Immature natural killer cell (primary cell): ENCODE measurements at regions not wholly inside any gene's neighbourhood (a gene's known extent, or its start where the extent isn't known, plus 50 kb on each side); places are given as distances from the start of the nearest gene placed in this dataset.

Experiments
- DNase-seq, 3 donors: peaks; one replicate each; pipeline ENCODE4 v3.0.0; 2022; ENCODE audit warnings: mixed read lengths in 1 of 3
- H3K27ac Mint-ChIP-seq, 6 donors: one replicate each; pipeline ENCODE4 v1.8.0; 2020; ENCODE audit warnings: mixed read lengths in 6 of 6, mild to moderate bottlenecking in 5 of 6, inconsistent platforms in 4 of 6, moderate library complexity in 3 of 6
- H3K27me3 Mint-ChIP-seq, 3 donors: one replicate each; pipeline ENCODE4 v1.8.0; 2020 to 2021; ENCODE audit warnings: low read depth in 3 of 3, mild to moderate bottlenecking in 3 of 3, mixed read lengths in 3 of 3, moderate library complexity in 3 of 3, inconsistent platforms in 1 of 3
- H3K36me3 Mint-ChIP-seq, 3 donors: one replicate each; pipeline ENCODE4 v1.8.0; 2020; ENCODE audit warnings: mixed read lengths in 3 of 3, inconsistent platforms in 2 of 3, mild to moderate bottlenecking in 2 of 3
- H3K4me1 Mint-ChIP-seq, 2 donors: one replicate each; pipeline ENCODE4 v1.8.0; 2020; ENCODE audit warnings: inconsistent platforms in 2 of 2, mild to moderate bottlenecking in 2 of 2, mixed read lengths in 2 of 2, moderate library complexity in 1 of 2
- H3K4me3 Mint-ChIP-seq, 5 donors: one replicate each; pipeline ENCODE4 v1.8.0; 2020; ENCODE audit warnings: mild to moderate bottlenecking in 5 of 5, mixed read lengths in 5 of 5, inconsistent platforms in 3 of 5, moderate library complexity in 3 of 5
- H3K9me3 Mint-ChIP-seq, 6 donors: one replicate each; pipeline ENCODE4 v1.8.0; 2020; ENCODE audit warnings: mild to moderate bottlenecking in 6 of 6, mixed read lengths in 6 of 6, inconsistent platforms in 4 of 6, moderate library complexity in 3 of 6

DNA sequence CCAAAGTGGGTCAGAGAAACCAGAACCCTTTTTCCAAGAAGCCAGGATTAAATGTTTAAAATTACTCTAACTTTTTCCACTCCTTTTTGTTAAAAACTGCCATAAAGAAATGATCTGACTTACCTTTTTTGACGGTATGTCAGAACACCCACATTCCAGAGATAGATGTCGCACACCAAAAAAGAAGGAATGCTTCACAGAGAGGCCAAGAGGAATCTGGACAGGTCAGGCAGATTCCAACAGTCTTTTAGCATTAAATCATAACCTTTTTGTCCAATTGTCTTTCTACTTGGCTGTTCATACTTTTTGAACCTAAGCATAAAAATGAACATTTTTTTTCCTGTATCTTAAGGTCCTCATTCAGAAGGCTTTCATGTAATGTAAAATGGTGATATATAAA is 846.9 kb downstream of the NSUN3 start:
- no peak for DNase-seq
- no peak overlapping the region for H3K4me3 Mint-ChIP-seq
- no peaks in the 10 kb centered on the region for H3K36me3 Mint-ChIP-seq
- H3K27ac Mint-ChIP-seq, result no peak overlapping the region
- H3K9me3 Mint-ChIP-seq, result peaks cover 8 to 30% (median 19%) of the 10 kb centered on the region in 6 donors
- peaks cover 0 to 4% (median 0%) of the 10 kb centered on the region in 3 donors for H3K27me3 Mint-ChIP-seq
- no peaks in the 10 kb centered on the region for H3K4me1 Mint-ChIP-seq

GRCh38 chr3:94912656-94913055 is 849.8 kb downstream of the NSUN3 start:
- Mint-ChIP-seq H3K4me1 (no peaks in the 10 kb centered on the region), H3K9me3 (peaks cover 12 to 36% (median 23%) of the 10 kb centered on the region in 6 donors), H3K27me3 (peaks cover 0 to 2% (median 0%) of the 10 kb centered on the region in 3 donors), H3K27ac (no peak overlapping the region), H3K4me3 (no peak overlapping the region), H3K36me3 (no peaks in the 10 kb centered on the region)
- DNase-seq, result no peak

DNA sequence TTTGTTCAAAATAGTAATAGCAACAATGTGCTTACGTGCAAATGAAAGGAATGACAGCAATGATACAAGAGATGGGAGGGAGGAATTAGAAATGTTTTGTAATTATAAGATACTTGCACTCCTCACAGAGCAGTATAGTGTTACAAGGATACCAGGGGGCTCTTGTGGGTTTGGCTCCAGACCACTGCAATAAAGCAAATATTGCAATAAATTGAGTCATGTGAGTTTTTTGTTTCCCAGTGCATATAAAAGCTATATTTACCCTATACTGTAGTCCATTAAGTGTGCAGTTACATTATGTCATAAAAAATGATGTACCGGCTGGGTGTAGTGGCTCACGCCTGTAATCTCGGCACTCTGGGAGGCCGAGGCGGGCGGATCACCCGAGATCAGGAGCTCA is 864.3 kb downstream of the NSUN3 start:
- Mint-ChIP-seq H3K27ac (no peak overlapping the region), H3K4me1 (no peaks in the 10 kb centered on the region), H3K27me3 (no peaks in the 10 kb centered on the region), H3K36me3 (no peaks in the 10 kb centered on the region), H3K9me3 (peaks cover 2 to 20% (median 13%) of the 10 kb centered on the region in 6 donors), H3K4me3 (no peak overlapping the region)
- no peak for DNase-seq

DNA sequence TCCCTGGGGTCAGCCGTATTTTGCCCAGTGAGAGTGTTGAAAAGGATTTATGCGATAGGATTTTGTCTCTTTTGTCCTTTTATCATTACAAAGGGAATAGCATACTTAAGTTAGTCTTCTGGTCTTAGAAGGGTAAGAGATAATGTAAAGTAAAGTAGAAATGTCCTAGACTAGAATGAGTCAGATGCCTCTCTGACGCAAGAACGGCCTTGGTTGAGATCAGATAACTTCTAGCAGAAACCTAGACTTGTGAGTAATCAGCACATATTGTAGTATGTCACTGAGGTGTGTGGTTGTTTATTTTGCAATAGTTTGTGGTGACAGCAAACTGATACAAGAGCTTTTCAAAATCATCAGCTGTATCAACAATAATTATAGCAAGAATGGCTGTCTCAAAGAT is 866.1 kb downstream of the NSUN3 start:
- H3K4me1 Mint-ChIP-seq, result no peaks in the 10 kb centered on the region
- no peak overlapping the region for H3K4me3 Mint-ChIP-seq
- no peak for DNase-seq
- H3K27ac Mint-ChIP-seq, result no peak overlapping the region
- peaks cover 0 to 24% (median 11%) of the 10 kb centered on the region in 6 donors for H3K9me3 Mint-ChIP-seq
- H3K36me3 Mint-ChIP-seq, result no peaks in the 10 kb centered on the region
- no peaks in the 10 kb centered on the region for H3K27me3 Mint-ChIP-seq

DNA sequence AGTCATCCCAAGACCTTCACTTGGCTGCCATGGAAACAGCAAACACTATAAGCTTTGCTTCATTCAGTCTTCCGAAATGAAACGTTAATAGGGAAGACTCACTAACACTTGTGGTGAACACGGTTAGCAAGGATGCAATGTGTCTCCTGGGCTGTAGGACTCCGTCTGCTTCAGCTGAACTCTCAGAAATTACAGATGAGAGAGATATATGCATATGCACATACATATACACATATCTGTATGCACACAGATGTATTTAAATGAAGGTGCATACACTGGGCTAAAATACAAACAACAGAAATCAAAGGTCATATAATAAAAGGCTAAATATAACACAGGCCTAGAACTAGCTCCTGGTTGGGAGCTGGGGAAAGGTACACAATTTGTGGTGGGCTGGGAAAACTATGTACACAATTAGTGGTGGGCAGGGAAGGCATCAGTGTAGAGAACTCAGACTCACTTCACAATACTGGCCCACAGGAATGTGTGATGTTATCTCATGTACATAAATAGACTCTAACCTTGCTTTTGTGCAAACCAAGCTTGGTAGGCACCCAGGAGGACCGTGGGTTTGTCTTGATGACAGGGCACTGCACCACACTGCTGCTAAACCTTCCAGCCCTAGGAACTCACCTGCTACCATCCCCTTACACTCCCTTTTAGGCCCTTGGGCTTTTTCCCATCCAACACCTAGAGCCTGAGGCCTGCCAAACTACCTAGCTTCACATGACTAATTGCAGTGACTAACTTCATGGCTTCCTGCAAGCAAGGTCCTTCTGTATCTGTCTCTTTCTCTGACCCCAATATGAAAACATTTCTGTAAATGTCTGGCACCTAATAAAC is 873.1 kb downstream of the NSUN3 start:
- Mint-ChIP-seq H3K36me3 (no peaks in the 10 kb centered on the region), H3K27ac (no peak overlapping the region), H3K9me3 (peaks cover 9 to 53% (median 22%) of the 10 kb centered on the region in 6 donors), H3K27me3 (no peaks in the 10 kb centered on the region), H3K4me3 (no peak overlapping the region), H3K4me1 (no peaks in the 10 kb centered on the region)
- no peak for DNase-seq

DNA sequence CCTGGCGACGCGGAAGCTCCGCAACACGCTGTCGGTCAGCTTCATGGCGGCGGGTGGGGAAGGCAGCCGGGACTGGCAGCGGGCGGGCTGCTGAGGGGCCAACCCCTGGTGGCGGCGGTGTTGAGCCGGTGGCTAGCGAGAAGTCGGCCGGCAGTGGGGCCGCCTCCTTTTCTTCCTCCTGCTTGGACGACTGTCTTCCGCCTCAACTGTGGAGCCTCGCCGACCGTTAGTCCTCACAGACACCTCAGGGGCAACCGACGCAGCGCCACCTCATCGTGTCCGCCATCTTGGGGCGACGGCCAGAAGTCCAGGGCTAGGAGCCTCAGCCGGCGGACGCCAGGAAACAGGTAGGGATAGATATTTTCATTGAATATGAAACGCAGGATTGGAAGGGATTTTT is 875.1 kb downstream of the NSUN3 start:
- H3K27ac Mint-ChIP-seq, result no peak overlapping the region
- H3K36me3 Mint-ChIP-seq, result no peaks in the 10 kb centered on the region
- no peaks in the 10 kb centered on the region for H3K27me3 Mint-ChIP-seq
- DNase-seq, result no peak
- peaks cover 8 to 63% (median 29%) of the 10 kb centered on the region in 6 donors for H3K9me3 Mint-ChIP-seq
- H3K4me3 Mint-ChIP-seq, result no peak overlapping the region
- H3K4me1 Mint-ChIP-seq, result no peaks in the 10 kb centered on the region

DNA sequence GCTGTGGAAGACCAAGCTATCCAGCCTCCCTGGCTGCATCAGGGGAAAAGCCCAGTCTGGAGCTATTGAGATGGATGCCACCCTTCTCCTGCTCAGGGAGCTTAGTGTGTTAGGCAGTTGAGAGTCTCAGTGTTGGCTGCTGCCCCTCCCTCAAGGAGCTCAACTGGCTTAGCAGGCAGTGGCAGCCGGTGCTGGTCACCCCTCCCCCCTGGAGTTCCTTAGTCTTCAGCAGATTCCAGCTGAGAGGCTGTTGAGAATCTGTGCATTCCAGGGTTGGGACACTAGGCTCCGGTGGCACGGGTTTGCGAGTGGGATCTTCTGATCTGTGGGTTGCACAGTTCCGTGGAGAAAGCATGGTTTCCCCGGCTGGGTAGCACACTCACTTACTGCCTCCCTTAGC is 883.8 kb downstream of the NSUN3 start:
- no peak for DNase-seq
- Mint-ChIP-seq H3K9me3 (peaks cover 16 to 57% (median 38%) of the 10 kb centered on the region in 6 donors), H3K4me3 (no peak overlapping the region), H3K27me3 (no peaks in the 10 kb centered on the region), H3K27ac (no peak overlapping the region), H3K36me3 (peaks cover 0 to 4% (median 3%) of the 10 kb centered on the region in 3 donors), H3K4me1 (no peaks in the 10 kb centered on the region)

- peaks cover 2 to 34% (median 15%) of the 10 kb centered on the region in 6 donors for H3K9me3 Mint-ChIP-seq
- no peaks in the 10 kb centered on the region for H3K4me1 Mint-ChIP-seq
- no peak overlapping the region for H3K4me3 Mint-ChIP-seq
- no peak overlapping the region for H3K27ac Mint-ChIP-seq
- H3K27me3 Mint-ChIP-seq, result peaks cover 0 to 3% (median 3%) of the 10 kb centered on the region in 3 donors
- no peaks in the 10 kb centered on the region for H3K36me3 Mint-ChIP-seq
- no peak for DNase-seq
Measured at GRCh38 chr3:94961423-94962100, 898.7 kb downstream of the NSUN3 start.

- Mint-ChIP-seq H3K27me3 (peaks cover 0 to 3% (median 3%) of the 10 kb centered on the region in 3 donors), H3K27ac (no peak overlapping the region), H3K4me1 (no peaks in the 10 kb centered on the region), H3K9me3 (peaks cover 2 to 45% (median 24%) of the 10 kb centered on the region in 6 donors), H3K36me3 (no peaks in the 10 kb centered on the region), H3K4me3 (no peak overlapping the region)
- DNase-seq, result no peak
Measured at GRCh38 chr3:94965867-94966475, 903.1 kb downstream of the NSUN3 start.

DNA sequence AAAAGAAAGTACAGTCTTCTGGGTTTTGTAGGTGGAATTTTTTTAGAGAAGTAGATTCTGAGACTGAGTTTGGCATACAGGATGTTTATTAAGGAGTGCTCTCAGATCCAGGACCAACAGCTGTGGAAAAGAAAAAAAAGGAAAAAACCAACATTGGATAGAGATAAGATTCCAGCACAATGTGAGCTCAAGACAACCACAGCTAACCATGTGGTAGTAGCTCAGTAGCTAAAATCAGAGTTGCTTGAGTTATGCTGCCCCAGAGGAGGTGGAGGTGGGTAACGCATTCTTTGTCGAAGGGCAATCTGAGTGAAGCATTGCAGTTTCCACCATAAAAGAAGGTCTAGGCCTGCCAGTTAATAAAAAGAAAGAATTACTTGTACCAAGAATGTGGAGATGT is 904.3 kb downstream of the NSUN3 start:
- no peaks in the 10 kb centered on the region for H3K4me1 Mint-ChIP-seq
- H3K36me3 Mint-ChIP-seq, result no peaks in the 10 kb centered on the region
- H3K27me3 Mint-ChIP-seq, result peaks cover 0 to 3% (median 3%) of the 10 kb centered on the region in 3 donors
- H3K9me3 Mint-ChIP-seq, result peaks cover 2 to 52% (median 31%) of the 10 kb centered on the region in 6 donors
- H3K27ac Mint-ChIP-seq, result no peak overlapping the region
- no peak overlapping the region for H3K4me3 Mint-ChIP-seq
- DNase-seq, result no peak

DNA sequence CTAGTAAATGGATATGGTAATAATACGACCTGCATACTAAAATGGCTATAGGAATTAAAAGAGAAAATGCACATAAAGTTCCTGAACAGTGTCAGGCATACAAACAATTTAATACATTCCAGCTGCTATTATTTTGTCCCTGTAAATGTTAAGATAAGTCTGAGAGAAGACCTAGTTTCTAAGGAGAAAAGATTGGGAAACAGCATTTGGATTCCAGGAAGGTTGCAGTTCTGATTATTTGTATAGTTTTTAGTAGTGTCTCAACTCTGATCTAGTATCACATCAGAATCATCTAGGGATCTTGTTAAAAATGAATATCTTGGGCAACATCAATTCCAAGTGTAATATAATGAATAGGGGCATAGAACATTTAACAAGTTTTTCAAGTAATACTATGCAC is 905.7 kb downstream of the NSUN3 start:
- Mint-ChIP-seq H3K27me3 (peaks cover 0 to 3% (median 2%) of the 10 kb centered on the region in 3 donors), H3K27ac (no peak overlapping the region), H3K36me3 (no peaks in the 10 kb centered on the region), H3K4me3 (no peak overlapping the region), H3K9me3 (peaks cover 8 to 47% (median 30%) of the 10 kb centered on the region in 6 donors), H3K4me1 (no peaks in the 10 kb centered on the region)
- no peak for DNase-seq

DNA sequence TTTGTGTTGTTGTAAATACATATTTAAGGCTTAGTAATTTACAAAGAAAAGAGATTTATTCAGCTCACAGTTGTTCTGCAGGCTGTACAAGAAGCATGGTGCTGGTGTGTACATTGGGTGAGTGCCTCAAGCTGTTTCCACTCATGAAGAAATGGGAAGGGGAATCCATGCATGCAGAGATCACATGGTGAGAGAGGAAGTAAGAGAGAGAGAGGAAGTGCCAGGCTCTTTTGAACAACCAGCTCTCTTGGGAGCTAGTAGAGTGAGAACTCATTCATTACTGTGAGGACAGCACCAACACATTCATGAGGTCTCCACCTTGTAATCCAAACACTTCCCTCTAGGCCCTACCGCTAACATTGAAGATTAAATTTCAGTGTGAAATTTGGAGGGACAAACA is 909.2 kb downstream of the NSUN3 start:
- no peak for DNase-seq
- H3K27ac Mint-ChIP-seq, result no peak overlapping the region
- no peaks in the 10 kb centered on the region for H3K4me1 Mint-ChIP-seq
- H3K27me3 Mint-ChIP-seq, result peaks cover 0 to 2% (median 0%) of the 10 kb centered on the region in 3 donors
- no peak overlapping the region for H3K4me3 Mint-ChIP-seq
- peaks cover 11 to 50% (median 32%) of the 10 kb centered on the region in 6 donors for H3K9me3 Mint-ChIP-seq
- no peaks in the 10 kb centered on the region for H3K36me3 Mint-ChIP-seq

DNA sequence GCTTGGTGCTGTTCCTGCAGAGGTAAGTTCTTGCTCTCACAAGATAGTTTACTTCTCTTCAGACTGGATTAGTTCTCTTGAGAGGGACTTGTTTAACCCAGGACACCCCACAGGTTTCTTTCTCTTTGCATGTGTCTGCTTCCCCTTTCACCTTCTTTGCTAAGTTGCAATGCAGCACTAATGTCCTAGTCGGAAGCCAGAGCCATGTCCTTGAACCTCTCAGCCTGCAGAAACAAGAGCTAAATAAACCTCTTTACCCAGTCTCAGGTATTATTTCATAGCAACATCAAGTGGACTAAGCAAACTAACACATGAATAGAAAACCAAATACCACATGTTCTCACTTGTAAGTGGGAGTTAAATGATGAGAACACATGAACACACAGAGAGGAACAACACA is 915.2 kb downstream of the NSUN3 start:
- Mint-ChIP-seq H3K27me3 (peaks cover 0 to 2% (median 0%) of the 10 kb centered on the region in 3 donors), H3K4me1 (no peaks in the 10 kb centered on the region), H3K27ac (no peak overlapping the region), H3K36me3 (no peaks in the 10 kb centered on the region), H3K9me3 (peaks cover 13 to 41% (median 21%) of the 10 kb centered on the region in 6 donors), H3K4me3 (no peak overlapping the region)
- DNase-seq, result no peak

DNA sequence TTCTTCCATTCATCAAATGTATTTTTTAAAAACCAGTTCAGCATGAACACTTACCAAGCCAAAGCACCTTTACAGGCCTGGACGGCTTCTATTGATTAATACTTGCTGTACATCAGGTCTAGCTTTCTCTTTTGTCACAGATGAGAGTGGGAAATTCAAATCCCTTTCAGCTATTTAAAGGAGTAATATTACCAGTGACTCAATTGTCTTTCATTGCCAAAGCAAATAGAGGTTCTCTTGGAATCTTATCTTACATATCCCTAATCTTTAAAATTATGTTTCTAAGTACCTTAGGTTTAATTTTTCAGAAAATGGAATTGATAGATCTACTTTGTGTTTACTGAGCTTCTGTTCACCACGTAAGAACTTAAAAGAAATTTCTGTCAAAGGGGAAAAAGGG is 922.9 kb downstream of the NSUN3 start:
- Mint-ChIP-seq H3K27me3 (no peaks in the 10 kb centered on the region), H3K4me1 (no peaks in the 10 kb centered on the region), H3K4me3 (no peak overlapping the region), H3K36me3 (no peaks in the 10 kb centered on the region), H3K9me3 (peaks cover 5 to 42% (median 13%) of the 10 kb centered on the region in 6 donors), H3K27ac (no peak overlapping the region)
- DNase-seq, result no peak
